ENCODE measurements at regions not wholly inside any gene's neighbourhood (a gene's known extent, or its start where the extent isn't known, plus 50 kb on each side); places are given as distances from the start of the nearest gene placed in this dataset.

DNA sequence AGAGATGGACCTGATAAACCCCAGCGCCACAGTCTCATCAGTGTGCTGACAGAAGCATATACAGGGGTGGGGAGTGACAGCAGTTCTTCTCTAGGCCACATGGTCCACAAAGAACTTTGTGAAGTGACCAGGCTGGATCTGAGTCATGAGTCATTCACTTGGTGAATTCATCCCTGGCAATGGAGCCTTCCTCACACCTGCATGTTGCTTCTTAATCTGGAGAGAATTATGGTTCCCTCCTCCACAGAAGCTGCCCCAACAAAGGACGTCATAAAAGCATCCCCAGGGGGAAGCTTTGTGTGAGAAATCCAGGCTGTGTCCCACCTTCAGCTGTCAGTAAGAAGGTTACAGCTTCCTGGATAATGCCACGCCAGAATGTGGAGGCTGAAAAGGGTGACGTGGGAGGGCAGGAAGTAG is 215.6 kb upstream of the MAF start:
- intact Hi-C loops (cut with micrococcal nuclease): no loop called here
- Mint-ChIP-seq H3K9me3 (no peaks in the 10 kb centered on the region), H3K4me3 (no peak overlapping the region), H3K4me1 (ENCODE audit: low read depth) (no peaks in the 10 kb centered on the region), H3K36me3 (ENCODE audit: low read depth) (no peaks in the 10 kb centered on the region), H3K27ac (no peak overlapping the region), H3K27me3 (no peaks in the 10 kb centered on the region)
- no peak for ATAC-seq
- TF ChIP-seq, protein P1, sequence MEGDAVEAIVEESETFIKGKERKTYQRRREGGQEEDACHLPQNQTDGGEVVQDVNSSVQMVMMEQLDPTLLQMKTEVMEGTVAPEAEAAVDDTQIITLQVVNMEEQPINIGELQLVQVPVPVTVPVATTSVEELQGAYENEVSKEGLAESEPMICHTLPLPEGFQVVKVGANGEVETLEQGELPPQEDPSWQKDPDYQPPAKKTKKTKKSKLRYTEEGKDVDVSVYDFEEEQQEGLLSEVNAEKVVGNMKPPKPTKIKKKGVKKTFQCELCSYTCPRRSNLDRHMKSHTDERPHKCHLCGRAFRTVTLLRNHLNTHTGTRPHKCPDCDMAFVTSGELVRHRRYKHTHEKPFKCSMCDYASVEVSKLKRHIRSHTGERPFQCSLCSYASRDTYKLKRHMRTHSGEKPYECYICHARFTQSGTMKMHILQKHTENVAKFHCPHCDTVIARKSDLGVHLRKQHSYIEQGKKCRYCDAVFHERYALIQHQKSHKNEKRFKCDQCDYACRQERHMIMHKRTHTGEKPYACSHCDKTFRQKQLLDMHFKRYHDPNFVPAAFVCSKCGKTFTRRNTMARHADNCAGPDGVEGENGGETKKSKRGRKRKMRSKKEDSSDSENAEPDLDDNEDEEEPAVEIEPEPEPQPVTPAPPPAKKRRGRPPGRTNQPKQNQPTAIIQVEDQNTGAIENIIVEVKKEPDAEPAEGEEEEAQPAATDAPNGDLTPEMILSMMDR (IDR thresholded peaks at IDR 0.05): no peak
- CTCF ChIA-PET: no interaction called here
- POLR2A ChIA-PET: no interaction called here
- DNase-seq: no peak

DNA sequence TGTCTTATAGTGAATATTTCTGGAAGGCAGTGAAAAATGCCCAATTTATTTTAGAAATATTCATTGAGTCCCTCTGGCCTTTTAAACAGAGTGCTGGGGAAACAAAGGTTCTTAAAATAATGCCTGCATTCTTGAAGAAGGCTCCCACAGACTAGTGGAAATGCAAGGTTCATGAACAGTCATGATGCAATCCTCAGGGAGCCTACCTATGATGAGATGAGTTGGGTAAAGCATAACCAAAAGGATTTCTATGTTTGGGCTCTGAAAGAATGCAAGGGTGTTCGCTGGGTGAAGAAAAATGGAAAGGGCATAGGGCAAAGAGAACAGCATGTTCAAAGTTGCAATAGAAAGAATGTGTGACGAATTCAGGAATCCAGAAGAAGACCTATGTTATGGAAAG is 214.5 kb upstream of the MAF start:
- Mint-ChIP-seq H3K4me1 (ENCODE audit: low read depth) (no peaks in the 10 kb centered on the region), H3K9me3 (no peaks in the 10 kb centered on the region), H3K4me3 (no peak overlapping the region), H3K36me3 (ENCODE audit: low read depth) (no peaks in the 10 kb centered on the region), H3K27me3 (peaks cover 2% of the 10 kb centered on the region), H3K27ac (no peak overlapping the region)
- TF ChIP-seq, protein P1 (IDR thresholded peaks at IDR 0.05): no peak
- CTCF ChIA-PET: no interaction called here
- DNase-seq: no peak
- intact Hi-C loops (cut with micrococcal nuclease): no loop called here
- no peak for ATAC-seq
- POLR2A ChIA-PET: no interaction called here

DNA sequence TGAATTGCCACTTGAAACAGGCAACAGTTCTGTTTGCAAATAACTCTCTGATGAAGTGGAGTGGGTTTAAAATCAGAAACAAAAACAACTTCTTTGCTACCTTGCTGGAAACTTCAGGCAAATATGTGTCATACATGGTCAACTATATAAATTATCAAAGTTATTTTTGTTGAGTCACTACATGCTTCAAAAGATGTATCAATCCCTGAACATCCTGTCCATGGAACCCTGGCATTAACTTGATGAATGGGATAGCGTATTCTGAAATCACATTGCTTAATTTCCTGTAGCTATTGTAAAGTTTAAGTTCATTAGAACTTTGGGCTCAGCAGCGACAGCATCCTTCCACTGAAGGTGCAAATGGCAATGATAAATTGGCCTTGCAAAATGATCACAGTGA is 213.6 kb upstream of the MAF start:
- Mint-ChIP-seq H3K27me3 (peaks cover 6% of the 10 kb centered on the region), H3K27ac (no peak overlapping the region), H3K4me1 (ENCODE audit: low read depth) (no peaks in the 10 kb centered on the region), H3K36me3 (ENCODE audit: low read depth) (no peaks in the 10 kb centered on the region), H3K4me3 (no peak overlapping the region), H3K9me3 (no peaks in the 10 kb centered on the region)
- intact Hi-C loops (cut with micrococcal nuclease): no loop called here
- ATAC-seq (no peak), DNase-seq (no peak)
- ChIA-PET POLR2A (no interaction called here), CTCF (no interaction called here)
- TF ChIP-seq, protein P1 (IDR thresholded peaks at IDR 0.05): no peak

DNA sequence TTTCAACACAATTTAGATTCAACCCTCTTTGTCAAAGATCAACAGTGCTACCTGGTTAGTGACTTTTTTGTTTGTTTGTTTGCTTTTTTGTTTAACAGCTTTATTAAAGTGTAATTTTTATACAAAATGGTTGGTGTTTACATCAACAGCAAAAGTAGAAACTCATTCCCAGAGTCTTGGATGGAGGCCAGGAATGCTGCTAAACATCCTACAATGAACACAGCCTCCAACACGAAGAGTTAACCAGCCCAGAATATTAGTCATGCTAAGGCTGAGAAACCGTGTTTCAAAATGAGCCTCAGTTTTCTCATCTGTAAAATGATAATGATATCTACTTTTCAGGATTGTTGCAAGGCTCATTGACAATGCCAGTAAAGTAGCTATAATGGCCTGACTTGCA is 211.0 kb upstream of the MAF start:
- Mint-ChIP-seq H3K36me3 (ENCODE audit: low read depth) (no peaks in the 10 kb centered on the region), H3K9me3 (no peaks in the 10 kb centered on the region), H3K4me3 (no peak overlapping the region), H3K4me1 (ENCODE audit: low read depth) (no peaks in the 10 kb centered on the region), H3K27me3 (peaks cover 9% of the 10 kb centered on the region), H3K27ac (no peak overlapping the region)
- DNase-seq: no peak
- ChIA-PET CTCF (no interaction called here), POLR2A (no interaction called here)
- no peak for ATAC-seq
- TF ChIP-seq, protein P1 (IDR thresholded peaks at IDR 0.05): no peak
- intact Hi-C loops (cut with micrococcal nuclease): no loop called here

DNA sequence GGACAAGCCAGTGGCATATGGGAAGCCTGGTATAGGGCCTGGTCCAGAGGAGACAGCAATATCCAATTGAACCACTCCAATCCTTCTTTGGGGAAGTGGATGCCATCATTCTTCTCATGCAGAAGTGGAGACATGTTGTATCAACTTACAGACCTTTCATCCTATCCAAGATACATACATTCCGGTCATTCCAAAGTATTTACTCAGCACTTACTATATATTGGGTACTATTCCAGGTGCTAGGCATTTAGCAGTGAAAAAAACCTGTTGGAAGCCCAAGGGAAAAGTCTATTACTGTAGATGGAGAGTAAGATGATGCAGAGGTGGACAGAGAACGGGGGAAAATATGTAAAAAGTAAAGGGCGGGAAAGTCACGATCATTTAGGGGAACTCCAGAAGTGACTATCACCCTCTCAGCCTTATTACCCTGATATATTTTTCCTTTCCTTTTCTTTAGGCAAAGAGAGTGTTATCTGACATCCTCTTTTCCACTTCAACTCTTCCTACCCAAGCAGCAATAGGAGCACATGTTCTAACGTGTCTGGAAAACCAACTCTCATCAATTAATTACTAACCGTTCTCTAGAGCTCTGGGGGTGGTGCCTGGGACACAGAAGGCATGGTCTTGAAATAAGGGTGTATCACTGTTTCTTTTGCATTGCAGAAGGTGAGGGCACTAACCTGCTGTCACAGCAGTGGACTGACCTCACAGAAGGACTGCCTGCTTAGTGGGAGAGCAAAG is 210.1 kb upstream of the MAF start:
- POLR2A ChIA-PET: no interaction called here
- Mint-ChIP-seq H3K4me1 (ENCODE audit: low read depth) (no peaks in the 10 kb centered on the region), H3K36me3 (ENCODE audit: low read depth) (no peaks in the 10 kb centered on the region), H3K4me3 (no peak overlapping the region), H3K27ac (no peak overlapping the region), H3K27me3 (peaks cover 9% of the 10 kb centered on the region), H3K9me3 (no peaks in the 10 kb centered on the region)
- DNase-seq (no peak), ATAC-seq (no peak)
- TF ChIP-seq, protein P1 (IDR thresholded peaks at IDR 0.05): no peak
- CTCF ChIA-PET: no interaction called here
- intact Hi-C loops (cut with micrococcal nuclease): no loop called here
